ENCODE measurements at regions not wholly inside any gene's neighbourhood (a gene's known extent, or its start where the extent isn't known, plus 50 kb on each side); places are given as distances from the start of the nearest gene placed in this dataset.

DNA sequence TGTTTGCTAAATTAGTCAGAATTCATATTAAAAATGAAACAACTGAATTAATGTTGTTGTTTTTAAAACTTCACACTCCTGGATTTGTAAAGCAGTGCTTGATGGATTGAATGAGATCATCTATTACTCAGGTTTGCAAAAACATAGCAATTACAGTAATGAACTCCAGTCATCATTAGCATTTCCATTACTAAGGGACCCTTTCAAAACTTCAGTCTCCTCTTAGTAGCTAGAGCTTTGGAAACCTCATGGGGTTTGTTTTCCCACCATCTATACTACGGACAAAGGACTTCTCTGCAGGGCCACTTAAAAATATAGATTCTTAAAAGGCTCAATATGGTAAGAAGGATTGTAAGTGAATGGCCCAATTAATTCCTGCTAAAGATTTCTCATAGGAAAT lies 174.5 kb upstream of the PRNP start:
- no peak for DNase-seq

DNA sequence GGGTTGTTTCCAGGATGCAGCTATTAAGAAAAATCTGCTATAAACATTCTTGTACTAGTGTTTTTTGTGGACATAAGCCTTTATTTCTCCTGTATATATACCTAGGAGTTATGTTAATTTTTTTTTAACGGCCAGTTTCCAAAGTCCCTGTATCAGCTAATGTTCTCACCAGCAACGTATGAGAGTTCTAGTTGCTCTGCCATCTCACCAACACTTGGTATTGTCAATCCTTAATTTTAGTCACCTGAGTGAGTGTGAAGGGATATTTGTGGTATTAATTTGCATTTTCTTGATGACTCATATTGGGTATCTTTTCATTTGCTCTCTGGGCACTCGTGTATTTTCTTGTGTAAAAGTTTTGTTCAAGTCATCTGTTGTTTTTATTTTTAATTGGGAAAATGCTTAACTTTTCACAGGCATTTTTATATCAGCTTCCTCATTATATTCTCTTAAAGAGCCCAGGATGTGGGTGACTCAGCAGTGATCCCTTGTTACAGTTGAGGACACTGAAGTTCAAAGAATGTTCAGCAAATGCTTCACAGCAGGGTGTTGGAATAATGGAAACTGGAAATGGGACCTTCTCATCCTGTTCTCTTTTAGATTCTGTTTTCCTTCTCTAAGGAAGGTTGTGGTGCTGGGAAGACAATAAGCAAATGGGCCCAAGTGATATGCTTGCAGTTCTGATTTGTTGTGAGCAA lies 176.3 kb upstream of the PRNP start:
- no peak for DNase-seq

- no peak for DNase-seq
Measured at GRCh38 chr20:4508773-4509172, 177.5 kb upstream of the PRNP start.

- no peak for DNase-seq
Measured at GRCh38 chr20:4507288-4507719, 179.0 kb upstream of the PRNP start.

GRCh38 chr20:4504814-4505213 lies 181.4 kb upstream of the PRNP start:
- no peak for DNase-seq

- no peak for DNase-seq
Measured at GRCh38 chr20:4502756-4503155, 183.5 kb upstream of the PRNP start.

DNA sequence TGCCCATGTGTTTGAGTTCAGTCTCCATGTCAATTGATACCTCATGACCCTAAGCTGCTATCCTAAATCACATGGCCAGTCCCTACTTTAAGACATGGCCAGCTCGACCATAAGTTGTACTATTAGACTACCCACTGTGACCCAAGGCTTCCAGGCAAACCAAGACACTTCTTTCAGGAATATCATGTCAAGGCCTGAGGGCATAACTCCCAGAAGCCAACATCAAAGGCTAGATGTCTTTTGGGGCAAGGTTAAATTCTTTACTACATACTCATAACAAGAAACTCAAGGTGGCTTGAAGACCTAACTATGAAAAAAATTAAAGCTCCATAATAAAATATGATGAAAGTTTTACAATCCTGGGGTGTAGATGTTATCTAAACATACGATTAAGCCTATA lies 192.9 kb upstream of the PRNP start:
- DNase-seq = no peak

- no peak for DNase-seq
Measured at GRCh38 chr20:4491643-4492042, 194.6 kb upstream of the PRNP start.

DNA sequence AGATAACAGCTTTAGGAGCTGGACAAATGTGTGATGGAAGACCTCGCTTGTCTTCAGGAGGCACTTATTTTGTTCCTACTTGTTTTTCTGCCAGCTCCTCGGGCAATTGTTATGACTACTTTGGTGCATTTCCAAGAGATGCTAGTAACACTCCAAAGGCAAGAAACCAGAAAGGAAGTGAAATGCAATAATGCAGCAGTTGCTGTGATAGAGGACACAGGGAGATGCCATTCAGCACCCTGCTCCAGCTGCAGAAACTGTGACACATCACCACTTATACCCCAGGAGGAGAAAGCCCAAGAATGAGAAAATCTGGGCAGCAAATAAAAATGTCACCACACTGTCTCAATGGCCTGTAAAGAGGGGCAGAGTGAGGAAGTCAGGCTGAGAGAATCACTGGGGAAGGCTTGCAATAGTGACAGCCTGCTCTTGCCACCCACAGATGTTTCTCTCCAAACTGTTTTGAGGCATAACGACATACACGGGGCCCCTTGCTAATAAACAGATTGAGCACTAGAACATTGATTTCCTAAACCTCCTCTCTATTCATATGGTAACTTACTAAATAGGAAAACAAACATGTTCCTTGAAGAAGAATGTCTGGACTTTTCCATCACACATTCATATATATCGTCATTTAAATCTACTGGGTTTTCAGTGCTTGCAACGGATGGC lies 195.5 kb upstream of the PRNP start:
- no peak for DNase-seq

DNA sequence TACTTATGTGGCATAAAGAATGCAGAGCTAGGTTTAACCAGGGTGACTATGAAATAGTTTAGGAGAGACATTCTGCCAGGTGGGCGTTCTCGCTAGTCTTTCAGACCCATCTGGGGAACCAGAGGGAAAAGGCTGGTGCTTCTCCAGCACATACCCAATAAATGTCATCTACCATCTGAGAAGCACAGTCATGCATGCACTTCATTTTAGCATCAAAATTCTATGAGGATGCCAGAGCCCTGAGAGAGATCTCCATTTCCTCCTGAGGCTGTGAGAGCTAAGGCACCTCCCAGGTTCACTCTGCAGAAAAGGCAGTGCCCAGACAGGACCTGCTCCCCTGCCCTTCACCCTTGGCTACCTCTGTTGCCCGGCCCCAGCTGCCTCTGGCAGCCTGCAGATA lies 196.2 kb upstream of the PRNP start:
- DNase-seq = no peak

- DNase-seq = no peak
Measured at GRCh38 chr20:4488407-4489339, 197.6 kb upstream of the PRNP start.

- DNase-seq = no peak
Measured at GRCh38 chr20:4484379-4484997, 201.8 kb upstream of the PRNP start.

DNA sequence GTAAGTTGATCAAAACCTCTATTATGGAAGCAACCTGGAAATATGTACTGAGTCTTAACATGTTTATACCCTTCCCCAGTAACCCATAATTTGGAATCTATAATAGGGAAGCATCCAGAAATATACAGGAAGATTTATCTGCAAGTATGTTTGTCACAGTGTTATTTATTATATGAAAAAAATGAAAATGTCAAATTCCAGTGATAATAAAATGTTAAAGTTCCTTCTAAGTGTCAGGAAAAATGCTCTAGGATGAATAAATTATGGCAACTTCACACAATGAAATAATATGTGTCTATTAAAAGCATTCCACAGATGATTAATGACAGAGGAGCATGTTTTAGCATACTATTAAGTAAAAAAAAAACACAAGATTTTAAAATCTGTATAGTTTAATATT lies 202.3 kb upstream of the PRNP start:
- no peak for DNase-seq

GRCh38 chr20:4483486-4483885 lies 202.8 kb upstream of the PRNP start:
- no peak for DNase-seq

DNA sequence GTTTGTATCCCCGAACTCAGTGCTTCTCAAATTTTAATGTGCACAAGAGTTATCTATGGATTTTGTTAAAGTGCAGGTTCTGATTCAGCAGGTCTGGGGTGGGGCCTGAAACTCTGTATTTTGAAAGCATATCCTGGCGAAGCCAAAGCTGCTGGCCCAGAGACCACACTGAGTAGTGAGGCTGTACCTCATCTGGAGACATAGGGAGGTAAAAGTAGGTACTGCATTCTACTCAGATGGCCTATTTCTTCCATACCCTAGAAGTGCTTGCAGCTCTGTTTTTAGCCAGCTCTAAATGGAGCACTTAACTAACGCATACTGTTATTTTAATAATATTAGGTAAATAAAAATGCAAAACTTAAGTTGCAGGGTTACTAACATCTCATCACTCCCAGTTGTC lies 206.2 kb upstream of the PRNP start:
- DNase-seq = no peak

- no peak for DNase-seq
Measured at GRCh38 chr20:4476903-4477500, 209.3 kb upstream of the PRNP start.

GRCh38 chr20:4472906-4473305 lies 213.3 kb upstream of the PRNP start:
- no peak for DNase-seq

GRCh38 chr20:4471221-4471620 lies 215.0 kb upstream of the PRNP start:
- no peak for DNase-seq

DNA sequence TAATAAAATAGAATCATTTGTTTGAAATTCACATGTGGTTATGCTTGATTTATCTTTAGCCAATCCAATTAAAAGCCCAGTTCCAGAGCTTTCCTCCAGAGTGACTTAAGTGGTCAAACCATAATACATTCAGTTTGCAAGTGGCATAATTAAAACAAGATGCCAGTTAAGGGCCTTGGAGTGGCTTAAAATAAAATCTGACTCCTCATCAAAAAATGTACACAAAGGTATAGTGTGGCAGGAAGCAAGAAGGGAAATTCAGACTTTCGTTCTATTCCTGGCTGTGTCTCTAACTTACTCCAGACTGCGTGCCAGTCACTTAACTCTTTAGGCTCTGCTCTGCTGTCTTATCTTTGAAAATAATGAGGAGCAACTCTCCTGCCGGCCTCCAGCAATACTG lies 215.9 kb upstream of the PRNP start:
- no peak for DNase-seq

GRCh38 chr20:4469910-4470309 lies 216.3 kb upstream of the PRNP start:
- DNase-seq = no peak

DNA sequence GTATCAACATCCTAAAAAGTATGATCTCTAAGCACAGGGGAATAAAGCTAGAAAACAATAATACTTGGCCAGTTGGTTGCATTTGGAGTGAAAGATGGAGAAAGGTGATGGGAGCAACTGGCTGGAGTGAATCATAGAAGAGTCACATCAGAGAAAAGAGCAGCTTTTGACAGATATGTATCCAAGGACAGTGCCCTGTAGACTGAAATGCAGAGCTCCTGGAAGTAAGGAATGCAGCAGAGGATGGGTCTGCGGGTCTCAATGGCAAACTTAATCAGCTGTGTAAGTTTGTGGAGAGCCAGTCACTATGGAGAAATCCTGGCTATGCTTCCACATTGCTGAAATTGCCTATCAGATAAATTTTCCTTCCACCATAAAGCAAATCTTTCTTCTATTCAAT lies 218.1 kb upstream of the PRNP start:
- DNase-seq = no peak

GRCh38 chr20:4465855-4466545 lies 216.9 kb upstream of the ADRA1D start:
- DNase-seq = no peak

Measured in stimulated activated CD4-positive, alpha-beta T cell treated with anti-CD3 and anti-CD28 coated beads, Interleukin-4, amount 100 ng/mL, for 1 hour (primary cell).